ENCODE measurements at regions not wholly inside any gene's neighbourhood (a gene's known extent, or its start where the extent isn't known, plus 50 kb on each side); places are given as distances from the start of the nearest gene placed in this dataset.

- H3K36me3 ChIP-seq (ENCODE audit: control insufficient read depth, insufficient read depth, low read length), result no peaks in the 10 kb centered on the region
- no peaks in the 10 kb centered on the region for H3K9me3 ChIP-seq (ENCODE audit: control insufficient read depth, insufficient read depth, low read length)
- H3K27ac ChIP-seq (ENCODE audit: low read depth, low read length), result no peak overlapping the region
- no peak overlapping the region for H3K4me3 ChIP-seq (ENCODE audit: low read depth, low read length)
- H3K27me3 ChIP-seq (ENCODE audit: control insufficient read depth, insufficient read depth, low read length), result no peaks in the 10 kb centered on the region
- no CpG with 5 or more reads among the region's 3 CpGs for WGBS (ENCODE audit: insufficient coverage)
- no peaks in the 10 kb centered on the region for H3K4me1 ChIP-seq (ENCODE audit: control insufficient read depth, insufficient read depth, low read length)
- DNase-seq (ENCODE audit: low read depth in 4 of 6, low spot score in 6 of 6), result peak in 2 of 6 donors; percentile 64 to 90
Observed at GRCh38 chr14:83129496-83129895, 1595.8 kb upstream of the SEL1L start.

- Histone ChIP-seq H3K36me3 (ENCODE audit: control insufficient read depth, insufficient read depth, low read length) (no peaks in the 10 kb centered on the region), H3K27ac (ENCODE audit: low read depth, low read length) (no peak overlapping the region), H3K27me3 (ENCODE audit: control insufficient read depth, insufficient read depth, low read length) (no peaks in the 10 kb centered on the region), H3K4me3 (ENCODE audit: low read depth, low read length) (no peak overlapping the region), H3K9me3 (ENCODE audit: control insufficient read depth, insufficient read depth, low read length) (no peaks in the 10 kb centered on the region), H3K4me1 (ENCODE audit: control insufficient read depth, insufficient read depth, low read length) (no peaks in the 10 kb centered on the region)
- peak in 4 of 6 donors; percentile 9 to 87 (median 44) for DNase-seq (ENCODE audit: low read depth in 4 of 6, low spot score in 6 of 6)
- WGBS (ENCODE audit: insufficient coverage), result no CpG with 5 or more reads among the region's 9 CpGs
Observed at GRCh38 chr14:83133981-83134645, 1600.5 kb upstream of the SEL1L start.

GRCh38 chr14:83140756-83141155, 1607.1 kb upstream of the SEL1L start:
- H3K27ac ChIP-seq (ENCODE audit: low read depth, low read length), result no peak overlapping the region
- H3K36me3 ChIP-seq (ENCODE audit: control insufficient read depth, insufficient read depth, low read length), result no peaks in the 10 kb centered on the region
- H3K4me1 ChIP-seq (ENCODE audit: control insufficient read depth, insufficient read depth, low read length), result no peaks in the 10 kb centered on the region
- no CpG with 5 or more reads among the region's 4 CpGs for WGBS (ENCODE audit: insufficient coverage)
- no peaks in the 10 kb centered on the region for H3K9me3 ChIP-seq (ENCODE audit: control insufficient read depth, insufficient read depth, low read length)
- no peaks in the 10 kb centered on the region for H3K27me3 ChIP-seq (ENCODE audit: control insufficient read depth, insufficient read depth, low read length)
- H3K4me3 ChIP-seq (ENCODE audit: low read depth, low read length), result no peak overlapping the region
- no peak for DNase-seq (ENCODE audit: low read depth in 4 of 6, low spot score in 6 of 6)

GRCh38 chr14:83147006-83147405, 1613.4 kb upstream of the SEL1L start:
- no peak for DNase-seq (ENCODE audit: low read depth in 4 of 6, low spot score in 6 of 6)
- Histone ChIP-seq H3K36me3 (ENCODE audit: control insufficient read depth, insufficient read depth, low read length) (no peaks in the 10 kb centered on the region), H3K27me3 (ENCODE audit: control insufficient read depth, insufficient read depth, low read length) (no peaks in the 10 kb centered on the region), H3K9me3 (ENCODE audit: control insufficient read depth, insufficient read depth, low read length) (no peaks in the 10 kb centered on the region), H3K4me1 (ENCODE audit: control insufficient read depth, insufficient read depth, low read length) (no peaks in the 10 kb centered on the region), H3K27ac (ENCODE audit: low read depth, low read length) (no peak overlapping the region), H3K4me3 (ENCODE audit: low read depth, low read length) (no peak overlapping the region)
- WGBS (ENCODE audit: insufficient coverage), result 91% methylated on average over 2 of the region's 3 CpGs

- DNase-seq (ENCODE audit: low read depth in 4 of 6, low spot score in 6 of 6), result peak in 2 of 6 donors; percentile 53 to 71
- no peaks in the 10 kb centered on the region for H3K36me3 ChIP-seq (ENCODE audit: control insufficient read depth, insufficient read depth, low read length)
- H3K4me3 ChIP-seq (ENCODE audit: low read depth, low read length), result no peak overlapping the region
- no CpG with 5 or more reads among the region's 1 CpG for WGBS (ENCODE audit: insufficient coverage)
- H3K4me1 ChIP-seq (ENCODE audit: control insufficient read depth, insufficient read depth, low read length), result no peaks in the 10 kb centered on the region
- no peaks in the 10 kb centered on the region for H3K27me3 ChIP-seq (ENCODE audit: control insufficient read depth, insufficient read depth, low read length)
- no peak overlapping the region for H3K27ac ChIP-seq (ENCODE audit: low read depth, low read length)
- no peaks in the 10 kb centered on the region for H3K9me3 ChIP-seq (ENCODE audit: control insufficient read depth, insufficient read depth, low read length)
Observed at GRCh38 chr14:83151571-83151970, 1617.9 kb upstream of the SEL1L start.

GRCh38 chr14:83153081-83153480, 1619.4 kb upstream of the SEL1L start:
- Histone ChIP-seq H3K27me3 (ENCODE audit: control insufficient read depth, insufficient read depth, low read length) (no peaks in the 10 kb centered on the region), H3K9me3 (ENCODE audit: control insufficient read depth, insufficient read depth, low read length) (no peaks in the 10 kb centered on the region), H3K36me3 (ENCODE audit: control insufficient read depth, insufficient read depth, low read length) (no peaks in the 10 kb centered on the region), H3K4me1 (ENCODE audit: control insufficient read depth, insufficient read depth, low read length) (no peaks in the 10 kb centered on the region), H3K4me3 (ENCODE audit: low read depth, low read length) (no peak overlapping the region), H3K27ac (ENCODE audit: low read depth, low read length) (no peak overlapping the region)
- WGBS (ENCODE audit: insufficient coverage), result no CpG with 5 or more reads among the region's 1 CpG
- no peak for DNase-seq (ENCODE audit: low read depth in 4 of 6, low spot score in 6 of 6)

- Histone ChIP-seq H3K27ac (ENCODE audit: low read depth, low read length) (no peak overlapping the region), H3K4me3 (ENCODE audit: low read depth, low read length) (no peak overlapping the region), H3K9me3 (ENCODE audit: control insufficient read depth, insufficient read depth, low read length) (no peaks in the 10 kb centered on the region), H3K27me3 (ENCODE audit: control insufficient read depth, insufficient read depth, low read length) (no peaks in the 10 kb centered on the region), H3K36me3 (ENCODE audit: control insufficient read depth, insufficient read depth, low read length) (no peaks in the 10 kb centered on the region), H3K4me1 (ENCODE audit: control insufficient read depth, insufficient read depth, low read length) (no peaks in the 10 kb centered on the region)
- peak in 1 of 6 donors; percentile 55 for DNase-seq (ENCODE audit: low read depth in 4 of 6, low spot score in 6 of 6)
- no CpG with 5 or more reads among the region's 5 CpGs for WGBS (ENCODE audit: insufficient coverage)
Observed at GRCh38 chr14:83162361-83162929, 1628.8 kb upstream of the SEL1L start.

- DNase-seq (ENCODE audit: low read depth in 4 of 6, low spot score in 6 of 6), result no peak
- 40% methylated on average over 1 of the region's 4 CpGs for WGBS (ENCODE audit: insufficient coverage)
Observed at GRCh38 chr14:83163016-83163415, 1629.4 kb upstream of the SEL1L start.

GRCh38 chr14:83164016-83164415, 1630.4 kb upstream of the SEL1L start:
- no peak for DNase-seq (ENCODE audit: low read depth in 4 of 6, low spot score in 6 of 6)
- Histone ChIP-seq H3K36me3 (ENCODE audit: control insufficient read depth, insufficient read depth, low read length) (no peaks in the 10 kb centered on the region), H3K9me3 (ENCODE audit: control insufficient read depth, insufficient read depth, low read length) (no peaks in the 10 kb centered on the region), H3K27me3 (ENCODE audit: control insufficient read depth, insufficient read depth, low read length) (no peaks in the 10 kb centered on the region), H3K4me3 (ENCODE audit: low read depth, low read length) (no peak overlapping the region), H3K27ac (ENCODE audit: low read depth, low read length) (no peak overlapping the region), H3K4me1 (ENCODE audit: control insufficient read depth, insufficient read depth, low read length) (no peaks in the 10 kb centered on the region)
- WGBS (ENCODE audit: insufficient coverage), result 86% methylated on average over 1 of the region's 6 CpGs

More at GRCh38 chr14:83163016-83163415, 1629.4 kb upstream of the SEL1L start:
- H3K4me3 ChIP-seq (ENCODE audit: low read depth, low read length), result no peak overlapping the region
- H3K27ac ChIP-seq (ENCODE audit: low read depth, low read length), result no peak overlapping the region
- H3K9me3 ChIP-seq (ENCODE audit: control insufficient read depth, insufficient read depth, low read length), result no peaks in the 10 kb centered on the region
- H3K36me3 ChIP-seq (ENCODE audit: control insufficient read depth, insufficient read depth, low read length), result no peaks in the 10 kb centered on the region
- H3K4me1 ChIP-seq (ENCODE audit: control insufficient read depth, insufficient read depth, low read length), result no peaks in the 10 kb centered on the region
- no peaks in the 10 kb centered on the region for H3K27me3 ChIP-seq (ENCODE audit: control insufficient read depth, insufficient read depth, low read length)

GRCh38 chr14:83164591-83164990, 1630.9 kb upstream of the SEL1L start:
- Histone ChIP-seq H3K27me3 (ENCODE audit: control insufficient read depth, insufficient read depth, low read length) (no peaks in the 10 kb centered on the region), H3K4me1 (ENCODE audit: control insufficient read depth, insufficient read depth, low read length) (no peaks in the 10 kb centered on the region), H3K4me3 (ENCODE audit: low read depth, low read length) (no peak overlapping the region), H3K9me3 (ENCODE audit: control insufficient read depth, insufficient read depth, low read length) (no peaks in the 10 kb centered on the region), H3K36me3 (ENCODE audit: control insufficient read depth, insufficient read depth, low read length) (no peaks in the 10 kb centered on the region), H3K27ac (ENCODE audit: low read depth, low read length) (no peak overlapping the region)
- WGBS (ENCODE audit: insufficient coverage), result no CpG with 5 or more reads among the region's 1 CpG
- no peak for DNase-seq (ENCODE audit: low read depth in 4 of 6, low spot score in 6 of 6)
